Fibroblast of mammary gland (primary cell): ENCODE measurements at regions not wholly inside any gene's neighbourhood (a gene's known extent, or its start where the extent isn't known, plus 50 kb on each side); places are given as distances from the start of the nearest gene placed in this dataset.

Experiments
- DNase-seq: peaks from one replicate; pipeline ENCODE4 v3.0.0-alpha.2; 2010; ENCODE audit warnings: low read depth
- H3K4me3 ChIP-seq: 2 replicates; pipeline ENCODE4 v1.5.1; 2011; ENCODE audit warnings: low read depth, mild to moderate bottlenecking, low read length, moderate library complexity; ENCODE audit not compliant: control insufficient read depth
- TF ChIP-seq, protein P1 (sequence below): conservative IDR thresholded peaks from 2 replicates; pipeline ENCODE4 v1.5.1; 2011; ENCODE audit warnings: low read depth, low read length, inconsistent platforms; ENCODE audit not compliant: control insufficient read depth, insufficient read depth

DNA sequence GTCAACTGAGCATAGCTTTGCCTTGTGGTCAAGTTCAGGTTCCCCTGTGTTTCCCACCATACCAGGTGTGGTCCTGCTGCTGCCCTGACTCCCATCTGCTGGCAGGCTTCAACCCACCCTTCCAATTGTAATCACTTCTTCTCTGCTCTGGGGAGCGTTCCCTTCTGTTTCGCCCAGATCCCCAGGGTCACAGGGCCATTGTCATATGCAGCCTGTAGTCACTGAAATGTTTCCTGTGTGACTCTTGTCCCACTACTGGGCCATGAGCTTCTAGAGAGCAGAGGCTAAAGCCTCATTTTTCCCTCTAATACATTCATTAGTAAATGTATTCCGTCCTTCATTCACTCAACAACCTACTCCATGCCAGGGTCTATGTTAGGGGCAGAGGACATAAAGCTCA, 75.0 kb upstream of the LAPTM4A start:
- H3K4me3 ChIP-seq: no peak overlapping the region
- no peak for DNase-seq
- TF ChIP-seq, protein P1, sequence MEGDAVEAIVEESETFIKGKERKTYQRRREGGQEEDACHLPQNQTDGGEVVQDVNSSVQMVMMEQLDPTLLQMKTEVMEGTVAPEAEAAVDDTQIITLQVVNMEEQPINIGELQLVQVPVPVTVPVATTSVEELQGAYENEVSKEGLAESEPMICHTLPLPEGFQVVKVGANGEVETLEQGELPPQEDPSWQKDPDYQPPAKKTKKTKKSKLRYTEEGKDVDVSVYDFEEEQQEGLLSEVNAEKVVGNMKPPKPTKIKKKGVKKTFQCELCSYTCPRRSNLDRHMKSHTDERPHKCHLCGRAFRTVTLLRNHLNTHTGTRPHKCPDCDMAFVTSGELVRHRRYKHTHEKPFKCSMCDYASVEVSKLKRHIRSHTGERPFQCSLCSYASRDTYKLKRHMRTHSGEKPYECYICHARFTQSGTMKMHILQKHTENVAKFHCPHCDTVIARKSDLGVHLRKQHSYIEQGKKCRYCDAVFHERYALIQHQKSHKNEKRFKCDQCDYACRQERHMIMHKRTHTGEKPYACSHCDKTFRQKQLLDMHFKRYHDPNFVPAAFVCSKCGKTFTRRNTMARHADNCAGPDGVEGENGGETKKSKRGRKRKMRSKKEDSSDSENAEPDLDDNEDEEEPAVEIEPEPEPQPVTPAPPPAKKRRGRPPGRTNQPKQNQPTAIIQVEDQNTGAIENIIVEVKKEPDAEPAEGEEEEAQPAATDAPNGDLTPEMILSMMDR: no peak

DNA sequence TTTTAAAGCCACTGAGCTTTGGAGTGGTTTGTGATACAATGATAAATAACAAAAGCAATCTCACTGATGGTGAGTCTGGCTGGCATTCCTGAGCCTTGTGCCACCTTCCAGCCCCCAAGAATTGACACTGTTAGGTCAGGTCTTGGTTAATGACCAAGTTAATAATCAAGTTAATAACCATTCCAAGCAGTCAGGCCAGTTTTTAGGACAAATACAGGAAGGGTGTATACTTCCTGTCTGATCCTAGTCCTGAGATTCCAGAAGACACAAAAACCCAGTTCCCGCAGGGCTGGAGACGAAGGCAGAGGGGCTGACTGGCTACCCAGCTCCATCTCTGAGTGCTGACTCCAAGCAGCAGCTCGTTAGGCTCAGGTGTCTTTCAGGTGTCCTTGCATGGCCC, 74.6 kb upstream of the LAPTM4A start:
- TF ChIP-seq, protein P1: no peak
- DNase-seq: no peak

DNA sequence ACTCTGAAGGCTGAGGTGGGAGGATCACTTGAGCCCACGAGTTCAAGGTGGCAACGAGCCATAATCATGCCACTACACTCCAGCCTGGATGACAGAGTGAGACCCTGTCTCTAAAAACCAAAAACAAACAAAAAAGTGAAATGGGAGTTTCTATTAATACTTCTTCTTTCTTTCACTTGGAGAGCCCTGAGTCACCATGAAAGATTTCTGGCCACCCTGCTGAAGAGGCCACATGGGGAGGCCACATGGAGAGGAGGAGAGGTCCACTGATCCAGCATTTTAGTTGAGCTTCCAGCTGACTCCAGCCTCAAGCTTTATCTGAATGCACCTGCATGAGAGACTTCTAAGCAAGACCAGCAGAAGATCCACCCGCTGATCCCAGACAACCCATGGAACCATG, 74.2 kb upstream of the LAPTM4A start:
- TF ChIP-seq, protein P1: no peak
- no peak for DNase-seq
- no peak overlapping the region for H3K4me3 ChIP-seq

More for the DNA sequence above, 74.6 kb upstream of the LAPTM4A start:
- no peak overlapping the region for H3K4me3 ChIP-seq

DNA sequence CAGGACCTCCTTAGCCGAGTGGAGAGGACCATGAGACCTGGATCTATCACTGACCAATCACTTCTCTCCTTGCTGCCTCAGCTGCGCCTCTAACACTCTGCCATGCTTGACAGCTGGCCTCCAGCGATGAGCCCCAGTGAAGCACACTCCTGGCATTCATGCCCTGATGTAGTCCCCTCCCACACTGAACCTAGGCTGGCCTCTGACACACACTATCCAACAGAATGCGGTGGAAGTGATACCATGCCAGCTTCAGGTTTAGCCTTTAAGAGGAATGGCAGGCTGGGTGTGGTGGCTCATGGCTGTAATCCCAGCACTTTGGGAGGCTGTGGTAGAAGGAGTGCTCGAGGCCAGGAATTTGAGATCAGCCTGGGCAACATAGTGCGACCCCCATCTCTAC, 73.7 kb upstream of the LAPTM4A start:
- no peak overlapping the region for H3K4me3 ChIP-seq
- DNase-seq: no peak
- TF ChIP-seq, protein P1: no peak

DNA sequence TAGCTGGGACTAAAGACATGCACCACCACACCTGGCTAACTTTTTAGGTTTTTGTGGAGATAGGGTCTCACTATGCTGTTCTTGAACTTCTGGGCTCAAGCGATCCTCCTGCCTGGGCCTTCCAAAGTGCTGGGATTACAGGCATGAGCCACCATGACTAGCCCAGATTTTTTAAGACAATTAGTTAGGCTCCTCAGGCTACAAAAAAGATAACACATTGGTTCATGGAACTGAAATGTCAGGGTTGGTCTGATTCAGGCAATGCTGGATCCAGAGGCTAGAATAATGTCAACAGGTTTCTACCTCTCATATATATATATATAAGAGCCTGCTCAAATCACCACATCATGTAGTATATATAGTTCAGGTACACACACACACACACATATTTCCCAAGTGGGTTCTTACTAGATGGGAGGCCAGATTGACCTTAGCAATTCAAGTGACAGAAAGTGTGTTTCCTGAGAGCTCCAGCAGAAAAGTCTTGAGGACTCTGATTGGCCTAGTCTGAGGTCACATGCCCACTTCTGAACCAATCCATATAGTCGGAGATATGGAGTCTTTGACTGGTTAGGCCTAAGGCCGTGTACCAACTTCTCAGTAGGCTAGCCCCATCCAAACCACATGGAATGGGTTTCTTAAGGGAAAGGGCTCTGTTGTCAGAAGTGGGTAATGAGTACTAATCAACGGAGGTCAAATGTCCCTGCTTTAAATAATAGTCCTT, 72.6 kb upstream of the LAPTM4A start:
- TF ChIP-seq, protein P1: no peak
- DNase-seq: no peak
- no peak overlapping the region for H3K4me3 ChIP-seq

DNA sequence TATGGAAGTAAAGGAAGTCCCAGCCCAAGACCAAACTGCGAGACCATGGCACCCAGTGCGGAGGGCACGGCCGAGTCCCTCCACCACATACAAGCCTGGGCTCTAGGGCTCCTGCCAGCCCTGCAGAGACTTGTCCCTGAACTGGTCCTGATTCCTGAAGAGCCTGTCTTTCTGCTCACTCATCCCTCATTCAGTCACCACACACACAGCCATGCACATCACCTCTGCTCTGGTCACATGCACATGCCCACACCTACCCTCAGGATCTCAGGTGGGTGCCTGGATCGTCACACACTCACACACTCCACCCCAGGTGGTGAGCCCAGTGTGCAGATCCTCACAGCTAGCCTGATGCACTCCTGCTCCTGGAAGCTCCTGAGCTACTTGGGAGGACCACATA, 71.4 kb upstream of the LAPTM4A start:
- H3K4me3 ChIP-seq: no peak overlapping the region
- no peak for DNase-seq
- TF ChIP-seq, protein P1: no peak
